Mesenchymal stem cell (in vitro differentiated cells and primary cell): ENCODE measurements at regions not wholly inside any gene's neighbourhood (a gene's known extent, or its start where the extent isn't known, plus 50 kb on each side); places are given as distances from the start of the nearest gene placed in this dataset.

Experiments
- DNase-seq: peaks from one replicate; pipeline ENCODE4 v3.0.0-alpha.2; 2013
- H2AFZ ChIP-seq: one replicate; pipeline ENCODE4 v1.6.1; 2013; ENCODE audit warnings: low read depth, mild to moderate bottlenecking, control low read depth, inconsistent platforms, low read length, moderate library complexity
- H2AK5ac ChIP-seq: 2 replicates; pipeline ENCODE4 v1.6.1; 2013; ENCODE audit warnings: low read length, moderate library complexity, mild to moderate bottlenecking, inconsistent platforms; ENCODE audit not compliant: severe bottlenecking
- H2BK120ac ChIP-seq: one replicate; pipeline ENCODE4 v1.6.1; 2013; ENCODE audit warnings: low read depth, mild to moderate bottlenecking, inconsistent platforms, low read length, moderate library complexity
- H2BK12ac ChIP-seq, 2 experiments: one replicate each; pipeline ENCODE4 v1.6.1; 2013; ENCODE audit warnings: inconsistent platforms in 2 of 2, low read length in 2 of 2, mild to moderate bottlenecking in 2 of 2, moderate library complexity in 2 of 2, control low read depth in 1 of 2
- H2BK15ac ChIP-seq: one replicate; pipeline ENCODE4 v1.6.1; 2013; ENCODE audit warnings: mild to moderate bottlenecking, low read depth, inconsistent platforms; ENCODE audit not compliant: poor library complexity, severe bottlenecking
- H2BK5ac ChIP-seq: 2 replicates; pipeline ENCODE4 v1.6.1; 2013; ENCODE audit warnings: low read depth, mild to moderate bottlenecking, low read length, control low read depth, inconsistent platforms; ENCODE audit not compliant: poor library complexity, severe bottlenecking
- H3K14ac ChIP-seq, 2 experiments: one replicate each; pipeline ENCODE4 v1.6.1; 2013; ENCODE audit warnings: inconsistent platforms in 2 of 2, low read length in 2 of 2, control low read depth in 1 of 2, mild to moderate bottlenecking in 1 of 2, moderate library complexity in 1 of 2
- H3K18ac ChIP-seq, 2 experiments: one replicate each; pipeline ENCODE4 v1.6.1; 2013; ENCODE audit warnings: inconsistent platforms in 2 of 2, low read length in 2 of 2, control low read depth in 1 of 2, low read depth in 1 of 2, mild to moderate bottlenecking in 1 of 2
- H3K23ac ChIP-seq, 2 experiments: one replicate each; pipeline ENCODE4 v1.6.1; 2013; ENCODE audit warnings: inconsistent platforms in 2 of 2, low read length in 2 of 2, mild to moderate bottlenecking in 2 of 2, moderate library complexity in 2 of 2, control low read depth in 1 of 2
- H3K27ac ChIP-seq: 2 replicates; pipeline ENCODE4 v1.5.1; 2013; ENCODE audit warnings: mild to moderate bottlenecking, moderate library complexity, low read length, control low read depth, inconsistent platforms; ENCODE audit not compliant: poor library complexity, severe bottlenecking
- H3K27me3 ChIP-seq, 2 experiments: 2 replicates each; pipeline versions ENCODE4 v1.6.1 to v1.7.0; 2013; ENCODE audit warnings: low read length in 2 of 2, mild to moderate bottlenecking in 2 of 2, moderate library complexity in 2 of 2, control low read depth in 1 of 2, inconsistent platforms in 1 of 2; ENCODE audit not compliant: control insufficient read depth in 1 of 2, insufficient read depth in 1 of 2
- H3K36me3 ChIP-seq, 2 experiments: 2 replicates each; pipeline versions ENCODE4 v1.6.1 to v1.7.0; 2013; ENCODE audit warnings: low read length in 2 of 2, control low read depth in 1 of 2, inconsistent platforms in 1 of 2, low read depth in 1 of 2, mild to moderate bottlenecking in 1 of 2; ENCODE audit not compliant: insufficient read depth in 2 of 2, control insufficient read depth in 1 of 2
- H3K4ac ChIP-seq, 2 experiments: one replicate each; pipeline ENCODE4 v1.6.1; 2013; ENCODE audit warnings: inconsistent platforms in 2 of 2, low read length in 2 of 2, mild to moderate bottlenecking in 2 of 2, moderate library complexity in 2 of 2, control low read depth in 1 of 2, low read depth in 1 of 2
- H3K4me1 ChIP-seq: 2 replicates; pipeline ENCODE4 v1.6.1; 2013; ENCODE audit warnings: low read depth, low read length, control low read depth; ENCODE audit not compliant: control insufficient read depth, insufficient read depth
- H3K4me2 ChIP-seq: 2 replicates; pipeline ENCODE4 v1.6.1; 2013; ENCODE audit warnings: low read length, mild to moderate bottlenecking, inconsistent platforms; ENCODE audit not compliant: poor library complexity, severe bottlenecking
- H3K4me3 ChIP-seq, 2 experiments: 2 replicates each; pipeline versions ENCODE4 v1.5.1 to v1.7.0; 2013; ENCODE audit warnings: low read length in 2 of 2, mild to moderate bottlenecking in 2 of 2, control low read depth in 1 of 2, low read depth in 1 of 2; ENCODE audit not compliant: insufficient read depth in 1 of 2
- H3K79me1 ChIP-seq: replicated peaks from 2 replicates; pipeline ENCODE4 v1.6.1; 2013; ENCODE audit warnings: mild to moderate bottlenecking, control low read depth, low read length, inconsistent platforms; ENCODE audit not compliant: poor library complexity, severe bottlenecking
- H3K9ac ChIP-seq: 2 replicates; pipeline ENCODE4 v1.7.0; 2013; ENCODE audit warnings: mild to moderate bottlenecking, low read length, moderate library complexity
- H3K9me3 ChIP-seq: 2 replicates; pipeline ENCODE4 v1.7.0; 2013; ENCODE audit warnings: mild to moderate bottlenecking, low read length; ENCODE audit not compliant: control insufficient read depth
- H4K8ac ChIP-seq: one replicate; pipeline ENCODE4 v1.6.1; 2013; ENCODE audit warnings: inconsistent platforms, mild to moderate bottlenecking, low read length, moderate library complexity
- H4K91ac ChIP-seq: one replicate; pipeline ENCODE4 v1.6.1; 2013; ENCODE audit warnings: mild to moderate bottlenecking, low read length, inconsistent platforms
- WGBS: methylation state at CpG from one replicate; pipeline ENCODE4 v1.1.7; 2013; ENCODE audit warnings: mixed read lengths; 5-methylcytosine and 5-hydroxymethylcytosine counted together

GRCh38 chr18:25494888-25495287 lies 142.9 kb upstream of the ZNF521 start:
- Histone ChIP-seq H3K9ac (no peak overlapping the region), H3K36me3 (no peaks in the 10 kb centered on the region), H2BK5ac (no peak overlapping the region), H2AFZ (no peak overlapping the region), H3K14ac (no peak overlapping the region), H4K8ac (no peak overlapping the region), H2AK5ac (no peak overlapping the region), H2BK120ac (no peak overlapping the region), H3K9me3 (peaks cover 7% of the 10 kb centered on the region), H3K4me3 (no peak overlapping the region), H3K18ac (no peak overlapping the region), H2BK15ac (no peak overlapping the region), H2BK12ac (no peak overlapping the region), H3K4me1 (no peaks in the 10 kb centered on the region), H4K91ac (no peak overlapping the region), H3K4ac (no peak overlapping the region), H3K27ac (no peak overlapping the region), H3K79me1 (no peaks in the 10 kb centered on the region), H3K27me3 (peaks cover 3 to 7% of the 10 kb centered on the region in 2 experiments), H3K4me2 (no peak overlapping the region), H3K23ac (no peak overlapping the region)
- DNase-seq: no peak
- WGBS: no CpG with 5 or more reads among the region's 1 CpG

- Histone ChIP-seq H2BK12ac (no peak overlapping the region), H3K4me2 (no peak overlapping the region), H4K91ac (no peak overlapping the region), H2AK5ac (no peak overlapping the region), H4K8ac (no peak overlapping the region), H3K9me3 (peaks cover 7% of the 10 kb centered on the region), H3K79me1 (no peaks in the 10 kb centered on the region), H3K14ac (no peak overlapping the region), H3K4ac (no peak overlapping the region), H2BK15ac (no peak overlapping the region), H3K36me3 (no peaks in the 10 kb centered on the region), H2BK5ac (no peak overlapping the region), H3K4me3 (no peak overlapping the region), H3K23ac (no peak overlapping the region), H3K4me1 (no peaks in the 10 kb centered on the region), H2BK120ac (no peak overlapping the region), H3K27me3 (peaks cover 3 to 7% of the 10 kb centered on the region in 2 experiments), H3K27ac (no peak overlapping the region), H3K18ac (no peak overlapping the region), H2AFZ (no peak overlapping the region), H3K9ac (no peak overlapping the region)
- no peak for DNase-seq
Observed at GRCh38 chr18:25493401-25493800, 141.4 kb upstream of the ZNF521 start.

GRCh38 chr18:25490316-25490715 lies 138.3 kb upstream of the ZNF521 start:
- H3K79me1 ChIP-seq: no peaks in the 10 kb centered on the region
- H2AFZ ChIP-seq: no peak overlapping the region
- 90% methylated on average over 4 of the region's 4 CpGs for WGBS

GRCh38 chr18:25473008-25473407 lies 121.0 kb upstream of the ZNF521 start:
- peaks cover 0 to under 1% of the 10 kb centered on the region in 2 experiments for H3K27me3 ChIP-seq
- no peak overlapping the region for H2AK5ac ChIP-seq
- WGBS: 78% methylated on average over 2 of the region's 2 CpGs
- H3K9me3 ChIP-seq: no peaks in the 10 kb centered on the region
- no peak overlapping the region for H3K4me2 ChIP-seq
- H3K4me3 ChIP-seq: no peak overlapping the region
- no peak overlapping the region for H2AFZ ChIP-seq
- no peak overlapping the region for H4K8ac ChIP-seq
- H3K9ac ChIP-seq: no peak overlapping the region
- no peak overlapping the region for H2BK15ac ChIP-seq
- no peak overlapping the region for H2BK5ac ChIP-seq
- H4K91ac ChIP-seq: no peak overlapping the region
- no peaks in the 10 kb centered on the region for H3K79me1 ChIP-seq
- no peaks in the 10 kb centered on the region for H3K36me3 ChIP-seq
- no peak overlapping the region for H3K27ac ChIP-seq
- no peak overlapping the region for H2BK12ac ChIP-seq
- H2BK120ac ChIP-seq: no peak overlapping the region
- H3K23ac ChIP-seq: no peak overlapping the region
- no peaks in the 10 kb centered on the region for H3K4me1 ChIP-seq
- H3K18ac ChIP-seq: no peak overlapping the region
- H3K4ac ChIP-seq: no peak overlapping the region
- DNase-seq: no peak
- H3K14ac ChIP-seq: no peak overlapping the region

More at GRCh38 chr18:25490316-25490715, 138.3 kb upstream of the ZNF521 start:
- H3K23ac ChIP-seq: no peak overlapping the region
- H2BK120ac ChIP-seq: no peak overlapping the region
- H2AK5ac ChIP-seq: no peak overlapping the region
- H3K36me3 ChIP-seq: no peaks in the 10 kb centered on the region
- no peak overlapping the region for H3K9ac ChIP-seq
- H2BK12ac ChIP-seq: no peak overlapping the region
- no peak overlapping the region for H3K27ac ChIP-seq
- no peak overlapping the region for H3K4me2 ChIP-seq
- no peak overlapping the region for H4K8ac ChIP-seq
- DNase-seq: no peak
- no peaks in the 10 kb centered on the region for H3K4me1 ChIP-seq
- no peak overlapping the region for H2BK5ac ChIP-seq
- no peak overlapping the region for H3K4me3 ChIP-seq
- H3K18ac ChIP-seq: no peak overlapping the region
- peaks cover 7% of the 10 kb centered on the region for H3K9me3 ChIP-seq
- no peak overlapping the region for H2BK15ac ChIP-seq
- H4K91ac ChIP-seq: no peak overlapping the region
- no peak overlapping the region for H3K4ac ChIP-seq
- no peak overlapping the region for H3K14ac ChIP-seq
- peaks cover 0 to 7% of the 10 kb centered on the region in 2 experiments for H3K27me3 ChIP-seq
